ENCODE measurements at regions not wholly inside any gene's neighbourhood (a gene's known extent, or its start where the extent isn't known, plus 50 kb on each side); places are given as distances from the start of the nearest gene placed in this dataset.

GRCh38 chr4:151822331-151822730 lies 61.5 kb upstream of the GATB start:
- no peak for TF ChIP-seq POLR2A (IDR thresholded peaks at IDR 0.05; ENCODE audit: low read depth, low read length)
- TF ChIP-seq POLR2AphosphoS5 (IDR thresholded peaks at IDR 0.05; ENCODE audit: low read depth, low read length): no peak
- TF ChIP-seq TAF1 (IDR thresholded peaks at IDR 0.05; ENCODE audit: low read depth, low read length): no peak
- TF ChIP-seq SPI1 (IDR thresholded peaks at IDR 0.05; ENCODE audit: low read depth, low read length): no peak
- TF ChIP-seq POU2F2 (IDR thresholded peaks at IDR 0.05; ENCODE audit: low read depth, low read length): no peak

Data from GM12891 (cell line).